DND-41 (cell line): ENCODE measurements at regions not wholly inside any gene's neighbourhood (a gene's known extent, or its start where the extent isn't known, plus 50 kb on each side); places are given as distances from the start of the nearest gene placed in this dataset.

Experiments
- ATAC-seq: fragments of 200-7000 bp; cut with Tn5 transposase; 3 replicates; pipeline ENCODE4 v1.9.1; 2021; ENCODE audit warnings: low read depth; ENCODE audit not compliant: insufficient read depth
- DNase-seq: peaks from one replicate; pipeline ENCODE4 v3.0.0-alpha.2; 2020
- H2AFZ ChIP-seq: 2 replicates; pipeline ENCODE4 v1.6.0; 2012; ENCODE audit warnings: low read depth, low read length
- H3K27ac ChIP-seq: 2 replicates; pipeline ENCODE4 v1.5.1; 2012; ENCODE audit warnings: low read length, inconsistent platforms
- H3K27me3 ChIP-seq: fragments of 200-600 bp; sonication (generic); 2 replicates; pipeline ENCODE4 v1.6.0; 2012; ENCODE audit warnings: low read length, mild to moderate bottlenecking, inconsistent platforms; ENCODE audit not compliant: insufficient read depth, poor library complexity
- H3K36me3 ChIP-seq: 2 replicates; pipeline ENCODE4 v1.5.1; 2012; ENCODE audit warnings: low read length, inconsistent platforms; ENCODE audit not compliant: insufficient read depth
- H3K4me1 ChIP-seq: 2 replicates; pipeline ENCODE4 v1.5.1; 2012; ENCODE audit warnings: mild to moderate bottlenecking, low read length; ENCODE audit not compliant: insufficient read depth
- H3K4me2 ChIP-seq: 2 replicates; pipeline ENCODE4 v1.6.0; 2012; ENCODE audit warnings: mild to moderate bottlenecking, moderate library complexity, low read length, inconsistent platforms; ENCODE audit not compliant: insufficient read depth
- H3K4me3 ChIP-seq, 2 experiments: fragments of 200-600 bp in 1 of 2; shearing (Covaris generic) in 1 of 2; 2 replicates each; pipeline ENCODE4 v1.5.1; 2012 to 2016; ENCODE audit warnings: inconsistent platforms in 2 of 2, low read length in 2 of 2, mild to moderate bottlenecking in 2 of 2, low read depth in 1 of 2, moderate library complexity in 1 of 2
- H3K79me2 ChIP-seq: 2 replicates; pipeline ENCODE4 v1.6.0; 2012; ENCODE audit warnings: low read length, inconsistent platforms; ENCODE audit not compliant: insufficient read depth
- H3K9ac ChIP-seq: 2 replicates; pipeline ENCODE4 v1.6.0; 2012; ENCODE audit warnings: low read depth, mild to moderate bottlenecking, inconsistent platforms, low read length, moderate library complexity
- H3K9me3 ChIP-seq: 2 replicates; pipeline ENCODE4 v1.5.1; 2012; ENCODE audit warnings: low read length, moderate library complexity, mild to moderate bottlenecking, inconsistent platforms; ENCODE audit not compliant: insufficient read depth, severe bottlenecking
- H4K20me1 ChIP-seq: 2 replicates; pipeline ENCODE4 v1.6.0; 2012; ENCODE audit warnings: low read length; ENCODE audit not compliant: insufficient read depth
- EZH2 ChIP-seq: IDR thresholded peaks from 3 replicates; pipeline ENCODE4 v1.6.1; 2012; ENCODE audit warnings: borderline replicate concordance, low read depth, mild to moderate bottlenecking, moderate library complexity, low read length, inconsistent platforms; ENCODE audit not compliant: severe bottlenecking
- TF ChIP-seq, protein P1 (sequence below): IDR thresholded peaks from 2 replicates; pipeline ENCODE4 v1.5.1; 2012; ENCODE audit warnings: borderline replicate concordance, low read length, moderate library complexity, mild to moderate bottlenecking; ENCODE audit not compliant: poor library complexity, severe bottlenecking; ENCODE audit errors: extremely low read depth

DNA sequence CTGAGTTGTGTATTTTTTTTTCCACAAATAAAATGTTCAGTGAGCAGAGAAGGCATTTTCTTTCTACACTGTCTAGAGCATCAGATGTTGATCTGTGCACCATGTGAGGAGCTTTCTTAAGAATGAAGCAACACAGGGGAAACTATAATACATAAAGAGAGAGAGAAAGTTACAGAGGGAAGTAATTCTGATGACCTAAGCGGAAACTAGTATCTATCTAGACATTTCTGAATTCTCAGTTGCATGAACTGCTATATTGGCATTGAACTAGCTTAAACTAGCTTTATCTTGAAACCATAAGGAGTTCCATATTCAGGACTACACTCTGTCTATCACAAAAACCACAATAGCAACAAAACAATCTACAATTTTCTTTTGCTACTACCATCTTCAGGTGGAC lies 822.4 kb downstream of the VGLL3 start:
- H3K4me2 ChIP-seq: no peak overlapping the region

DNA sequence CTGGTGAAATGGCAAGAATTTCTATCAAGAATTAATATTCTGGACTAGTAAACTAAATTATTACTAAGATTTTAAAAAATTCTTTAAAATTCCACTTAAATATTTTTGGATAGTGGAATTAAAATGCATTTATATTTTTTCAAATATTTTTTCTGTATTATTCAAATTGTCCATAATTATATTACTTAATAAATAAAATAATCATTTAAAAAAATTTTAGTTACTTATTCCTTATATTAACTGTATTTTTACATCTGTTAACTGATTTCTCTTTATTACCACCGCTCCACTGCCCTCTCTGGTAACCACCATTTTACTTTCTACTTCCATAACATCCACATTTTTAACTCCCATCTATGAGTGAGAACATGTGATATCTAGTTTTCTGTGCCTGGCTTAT lies 828.4 kb downstream of the VGLL3 start:
- Histone ChIP-seq H3K27ac (no peak overlapping the region), H3K27me3 (no peaks in the 10 kb centered on the region), H3K79me2 (no peaks in the 10 kb centered on the region), H3K9ac (no peak overlapping the region), H3K36me3 (no peaks in the 10 kb centered on the region), H3K9me3 (no peaks in the 10 kb centered on the region), H4K20me1 (no peaks in the 10 kb centered on the region), H3K4me2 (no peak overlapping the region), H3K4me3 (no peak overlapping the region), H2AFZ (no peak overlapping the region), H3K4me1 (no peaks in the 10 kb centered on the region)
- no peak for ATAC-seq
- no peak for DNase-seq
- no peak for TF ChIP-seq EZH2
- TF ChIP-seq, protein P1, sequence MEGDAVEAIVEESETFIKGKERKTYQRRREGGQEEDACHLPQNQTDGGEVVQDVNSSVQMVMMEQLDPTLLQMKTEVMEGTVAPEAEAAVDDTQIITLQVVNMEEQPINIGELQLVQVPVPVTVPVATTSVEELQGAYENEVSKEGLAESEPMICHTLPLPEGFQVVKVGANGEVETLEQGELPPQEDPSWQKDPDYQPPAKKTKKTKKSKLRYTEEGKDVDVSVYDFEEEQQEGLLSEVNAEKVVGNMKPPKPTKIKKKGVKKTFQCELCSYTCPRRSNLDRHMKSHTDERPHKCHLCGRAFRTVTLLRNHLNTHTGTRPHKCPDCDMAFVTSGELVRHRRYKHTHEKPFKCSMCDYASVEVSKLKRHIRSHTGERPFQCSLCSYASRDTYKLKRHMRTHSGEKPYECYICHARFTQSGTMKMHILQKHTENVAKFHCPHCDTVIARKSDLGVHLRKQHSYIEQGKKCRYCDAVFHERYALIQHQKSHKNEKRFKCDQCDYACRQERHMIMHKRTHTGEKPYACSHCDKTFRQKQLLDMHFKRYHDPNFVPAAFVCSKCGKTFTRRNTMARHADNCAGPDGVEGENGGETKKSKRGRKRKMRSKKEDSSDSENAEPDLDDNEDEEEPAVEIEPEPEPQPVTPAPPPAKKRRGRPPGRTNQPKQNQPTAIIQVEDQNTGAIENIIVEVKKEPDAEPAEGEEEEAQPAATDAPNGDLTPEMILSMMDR: no peak

More for the DNA sequence above, 822.4 kb downstream of the VGLL3 start:
- no peaks in the 10 kb centered on the region for H3K9me3 ChIP-seq
- no peak for DNase-seq
- H3K4me3 ChIP-seq: no peak overlapping the region
- no peaks in the 10 kb centered on the region for H3K79me2 ChIP-seq
- no peaks in the 10 kb centered on the region for H3K4me1 ChIP-seq
- H3K27ac ChIP-seq: no peak overlapping the region
- TF ChIP-seq, protein P1: no peak
- TF ChIP-seq EZH2: no peak
- no peak for ATAC-seq
- H3K36me3 ChIP-seq: no peaks in the 10 kb centered on the region
- H3K9ac ChIP-seq: no peak overlapping the region
- H2AFZ ChIP-seq: no peak overlapping the region
- H3K27me3 ChIP-seq: no peaks in the 10 kb centered on the region
- no peaks in the 10 kb centered on the region for H4K20me1 ChIP-seq

DNA sequence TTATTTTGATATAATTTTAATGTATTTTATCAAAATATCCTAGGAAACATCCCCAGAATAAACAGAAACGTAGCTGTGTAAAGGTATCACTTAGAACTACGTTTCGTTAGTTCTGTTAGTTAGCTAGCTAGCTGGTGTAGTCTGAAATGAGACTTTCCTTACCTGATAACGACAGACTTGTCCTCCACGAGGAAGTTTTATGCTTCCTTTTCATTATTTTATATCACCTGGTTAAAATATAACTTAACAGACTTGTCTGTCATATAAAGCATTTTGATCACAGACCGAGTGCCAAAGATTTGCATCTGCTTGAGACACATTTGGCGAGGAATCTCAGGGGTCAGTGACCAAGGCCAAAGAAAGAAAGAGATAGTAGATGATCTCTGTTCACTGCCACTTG lies 829.5 kb downstream of the VGLL3 start:
- no peak overlapping the region for H3K4me3 ChIP-seq
- no peaks in the 10 kb centered on the region for H3K4me1 ChIP-seq
- H3K27ac ChIP-seq: no peak overlapping the region
- H3K4me2 ChIP-seq: no peak overlapping the region
- no peak overlapping the region for H3K9ac ChIP-seq
- H3K79me2 ChIP-seq: no peaks in the 10 kb centered on the region
- no peaks in the 10 kb centered on the region for H3K27me3 ChIP-seq
- TF ChIP-seq EZH2: no peak
- TF ChIP-seq, protein P1: no peak
- no peaks in the 10 kb centered on the region for H3K9me3 ChIP-seq
- DNase-seq (no peak), ATAC-seq (no peak)
- H2AFZ ChIP-seq: no peak overlapping the region
- no peaks in the 10 kb centered on the region for H3K36me3 ChIP-seq
- no peaks in the 10 kb centered on the region for H4K20me1 ChIP-seq

DNA sequence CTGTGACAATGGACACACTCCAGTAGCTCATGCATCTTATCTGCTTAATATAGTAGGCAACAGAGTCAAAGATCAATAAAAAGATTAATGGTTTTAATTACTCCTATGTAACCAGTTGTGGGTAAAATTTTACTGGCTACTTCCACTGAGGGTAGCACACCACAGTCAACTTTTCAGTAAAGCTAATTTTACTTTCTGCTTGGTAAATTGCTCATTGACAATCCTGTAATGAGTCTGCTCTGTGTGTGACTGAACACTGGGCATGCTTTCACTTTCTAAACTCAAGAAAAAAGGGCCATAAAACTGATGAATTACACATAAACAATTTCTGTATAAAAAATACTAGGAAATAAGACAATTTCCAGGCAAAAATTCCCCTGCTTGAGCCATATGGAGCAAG lies 838.3 kb downstream of the VGLL3 start:
- H3K9me3 ChIP-seq: no peaks in the 10 kb centered on the region

More for the DNA sequence above, 838.3 kb downstream of the VGLL3 start:
- Histone ChIP-seq H3K4me2 (no peak overlapping the region), H3K27me3 (no peaks in the 10 kb centered on the region), H3K4me1 (no peaks in the 10 kb centered on the region), H3K36me3 (no peaks in the 10 kb centered on the region), H3K79me2 (no peaks in the 10 kb centered on the region), H4K20me1 (no peaks in the 10 kb centered on the region), H3K27ac (no peak overlapping the region), H3K9ac (no peak overlapping the region), H3K4me3 (no peak overlapping the region), H2AFZ (no peak overlapping the region)
- TF ChIP-seq EZH2: no peak
- TF ChIP-seq, protein P1: no peak
- no peak for ATAC-seq
- DNase-seq: no peak
